GM19452 (cell line): ENCODE measurements at regions not wholly inside any gene's neighbourhood (a gene's known extent, or its start where the extent isn't known, plus 50 kb on each side); places are given as distances from the start of the nearest gene placed in this dataset.
"Not testable (repeated sequence)": the region's sequence is repeated elsewhere in the genome, so short reads cannot be mapped to it uniquely, and the experiment has no call there.

ENCODE experiments used
- ATAC-seq: cut with Tn5 transposase; IDR thresholded peaks from one replicate; pipeline ENCODE4 v1.9.1; 2021; ENCODE audit not compliant: unreplicated experiment

DNA sequence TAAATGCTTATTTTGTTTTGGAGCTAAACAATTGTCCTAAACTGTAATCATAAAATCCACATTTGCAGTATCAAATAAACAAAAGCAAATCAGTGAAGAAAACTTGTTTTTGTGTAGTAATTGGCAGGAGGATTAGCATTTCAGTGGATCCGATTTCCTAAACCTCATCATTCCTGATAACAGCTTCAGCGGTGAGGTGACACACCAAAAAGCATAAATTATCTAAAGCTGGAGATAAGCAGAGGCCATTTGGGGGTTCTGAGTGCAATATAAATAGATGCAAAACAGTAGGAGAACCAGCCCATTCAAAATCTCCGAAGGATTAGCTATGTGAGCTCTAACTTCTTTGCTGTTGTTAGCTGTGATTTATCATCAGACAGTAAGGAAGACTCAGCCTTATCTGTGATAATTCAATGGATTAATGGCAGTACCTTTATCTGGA, 235.8 kb downstream of the EPHA7 start:
- no peak for ATAC-seq

DNA sequence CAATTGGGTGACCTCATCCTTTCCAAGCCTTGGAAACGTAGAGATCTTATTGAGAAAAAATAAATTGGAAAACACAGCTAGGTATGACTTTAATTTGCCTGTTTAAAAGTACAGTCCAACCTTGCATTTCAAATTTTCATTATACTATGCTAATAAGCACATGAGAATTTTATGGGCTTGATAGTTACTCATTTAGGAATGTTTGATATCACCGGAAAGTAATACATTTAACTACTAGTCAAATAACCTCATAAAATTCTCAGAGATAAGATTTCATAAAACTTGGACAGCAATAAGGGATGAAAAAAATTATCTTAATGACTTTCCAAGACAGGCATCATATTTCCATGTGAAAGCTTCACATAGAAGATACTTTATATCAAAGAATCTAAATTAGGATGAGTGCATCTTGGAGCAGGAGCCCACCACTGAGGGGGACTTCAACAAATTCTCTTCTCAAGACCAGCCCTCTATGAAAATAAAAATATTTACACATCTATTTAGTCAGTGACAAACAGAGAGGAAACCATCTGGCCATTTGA, 236.3 kb downstream of the EPHA7 start:
- ATAC-seq: no peak

- ATAC-seq: no peak
Measured at GRCh38 chr6:93177918-93178317, 241.4 kb downstream of the EPHA7 start.

- ATAC-seq: no peak
Measured at GRCh38 chr6:93177438-93177837, 241.9 kb downstream of the EPHA7 start.

DNA sequence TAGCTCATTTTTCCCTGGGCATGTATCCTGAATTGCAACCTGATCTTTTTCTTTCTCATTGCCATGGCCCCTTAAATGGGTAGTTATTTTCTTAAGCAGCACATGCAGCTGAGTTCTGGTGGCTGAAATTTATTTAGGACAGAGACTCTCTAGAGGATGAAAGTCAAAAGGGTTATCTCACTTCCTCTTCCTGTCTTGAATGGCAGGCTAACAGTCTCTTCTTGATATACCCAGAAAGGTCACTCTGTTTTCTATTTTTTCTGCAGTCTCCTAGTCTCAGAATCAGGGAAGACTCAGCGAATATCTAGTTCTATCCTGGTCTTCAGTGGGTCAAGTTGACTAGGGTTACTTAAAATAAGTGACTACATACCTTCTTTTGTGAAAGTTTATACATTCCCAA, 243.3 kb downstream of the EPHA7 start:
- no peak for ATAC-seq

DNA sequence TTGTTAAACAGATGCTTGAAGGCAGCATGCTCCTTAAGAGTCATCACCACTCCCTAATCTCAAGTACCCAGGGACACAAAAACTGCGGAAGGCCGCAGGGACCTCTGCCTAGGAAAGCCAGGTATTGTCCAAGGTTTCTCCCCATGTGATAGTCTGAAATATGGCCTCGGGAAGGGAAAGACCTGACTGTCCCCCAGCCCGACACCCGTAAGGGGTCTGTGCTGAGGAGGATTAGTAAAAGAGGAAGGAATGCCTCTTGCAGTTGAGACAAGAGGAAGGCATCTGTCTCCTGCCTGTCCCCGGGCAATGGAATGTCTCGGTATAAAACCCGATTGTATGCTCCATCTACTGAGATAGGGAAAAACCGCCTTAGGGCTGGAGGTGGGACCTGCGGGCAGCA, 245.8 kb downstream of the EPHA7 start:
- not testable (repeated sequence) for ATAC-seq

- ATAC-seq: no peak
Measured at GRCh38 chr6:93165850-93166430, 253.4 kb downstream of the EPHA7 start.

DNA sequence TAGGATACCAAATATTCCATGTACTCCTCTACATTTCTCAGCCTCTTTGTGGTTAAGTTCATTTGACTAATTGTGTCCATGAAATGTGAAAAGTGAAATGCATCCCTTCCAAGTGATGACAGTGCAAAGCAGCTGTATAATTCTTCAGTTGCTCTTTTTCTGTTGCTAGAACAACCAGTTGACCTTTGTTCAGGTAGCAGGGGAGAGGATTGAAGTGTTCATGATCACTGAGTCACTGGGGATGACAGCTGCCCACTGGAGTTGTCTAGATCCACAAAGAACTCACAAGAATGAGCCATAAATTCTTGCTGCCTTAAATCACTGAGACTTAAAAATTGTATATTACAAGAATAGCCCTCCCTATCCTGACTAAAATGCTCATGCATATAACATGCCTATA, 254.6 kb downstream of the EPHA7 start:
- no peak for ATAC-seq

GRCh38 chr6:93163146-93163545, 256.2 kb downstream of the EPHA7 start:
- no peak for ATAC-seq

DNA sequence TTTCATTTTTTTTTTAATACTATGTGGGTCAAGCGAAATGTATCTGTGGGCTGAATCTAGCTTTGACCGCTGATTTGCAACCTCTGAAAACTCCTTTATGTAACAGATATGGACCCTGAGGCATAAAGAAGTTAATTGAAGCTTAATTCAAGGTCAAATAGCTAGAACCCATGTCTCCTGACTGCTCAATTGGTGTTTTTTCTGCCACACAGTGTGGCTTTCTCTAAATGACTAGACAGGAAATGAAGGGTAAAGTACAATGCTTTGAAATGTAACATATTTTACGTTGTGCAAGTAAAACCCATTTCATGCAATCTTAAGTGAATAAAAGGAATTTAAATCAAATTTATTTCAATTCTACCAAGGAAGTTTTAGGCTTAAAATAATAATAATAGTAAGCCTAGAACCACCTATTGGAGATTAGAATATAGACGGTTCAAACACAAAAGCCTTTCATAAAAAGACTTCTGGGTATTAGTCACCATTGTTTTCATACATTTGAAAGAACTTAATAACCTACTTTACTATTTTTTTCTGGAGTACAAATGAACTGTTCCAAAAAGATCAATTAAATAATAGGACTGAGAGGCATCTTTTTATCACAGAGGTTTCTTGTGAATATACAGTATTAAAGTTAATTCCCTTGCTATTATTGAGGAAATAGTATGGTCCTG, 279.8 kb downstream of the EPHA7 start:
- no peak for ATAC-seq

GRCh38 chr6:93136111-93136510, 283.2 kb downstream of the EPHA7 start:
- no peak for ATAC-seq

- ATAC-seq: no peak
Measured at GRCh38 chr6:93124006-93124632, 295.2 kb downstream of the EPHA7 start.

DNA sequence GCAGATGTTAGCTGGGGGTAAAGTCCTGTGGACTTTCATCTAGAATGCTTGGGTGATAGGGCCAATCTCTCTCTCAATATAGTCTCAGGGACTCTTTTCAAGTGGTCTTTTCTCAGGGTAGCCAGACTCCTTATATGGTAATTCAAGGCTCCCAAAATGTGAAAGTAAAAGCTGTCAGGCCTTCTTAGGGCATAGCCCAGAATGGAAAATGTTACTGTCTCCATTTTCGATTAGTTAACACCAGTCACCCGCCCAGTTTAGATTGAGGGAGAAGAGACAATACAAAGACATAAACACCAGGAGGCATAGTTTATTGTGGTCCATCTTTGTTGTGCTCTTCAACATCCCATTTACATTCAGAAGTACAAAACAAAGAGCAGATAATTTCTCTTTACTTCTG, 295.8 kb downstream of the EPHA7 start:
- ATAC-seq: no peak

- ATAC-seq: no peak
Measured at GRCh38 chr6:93120154-93120742, 299.1 kb downstream of the EPHA7 start.

- no peak for ATAC-seq
Measured at GRCh38 chr6:93105907-93106306, 313.5 kb downstream of the EPHA7 start.

GRCh38 chr6:93105017-93105416, 314.3 kb downstream of the EPHA7 start:
- no peak for ATAC-seq

DNA sequence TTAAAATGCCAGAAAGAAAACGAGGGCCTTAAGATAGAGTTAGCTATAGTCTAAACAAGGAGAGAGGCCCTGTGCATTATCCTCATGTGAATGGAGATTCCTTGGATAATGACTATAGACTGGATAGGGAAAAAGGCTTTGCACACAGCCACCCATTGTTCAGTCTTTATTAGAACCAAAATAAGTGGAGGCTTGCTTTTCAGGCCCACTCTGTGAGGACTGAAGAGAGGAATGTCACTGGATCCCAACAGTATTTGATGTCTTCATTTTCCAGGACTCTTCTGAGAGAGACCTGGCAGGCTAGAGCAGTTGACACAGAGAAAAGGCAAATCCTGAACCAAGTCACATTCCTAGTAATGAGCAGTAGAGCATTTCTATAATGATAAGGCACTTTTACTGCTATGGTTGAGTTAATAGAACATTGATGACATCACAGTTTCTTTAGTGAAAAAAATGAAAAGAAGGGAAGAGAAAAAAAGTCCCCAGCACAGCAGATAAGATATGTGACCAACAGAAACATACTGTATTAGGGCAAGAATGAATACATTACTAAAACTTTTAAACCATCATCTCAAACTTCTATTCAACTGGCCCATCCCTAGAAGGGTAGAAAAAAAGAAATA, 315.1 kb downstream of the EPHA7 start:
- ATAC-seq: no peak

GRCh38 chr6:93088621-93089501, 330.5 kb downstream of the EPHA7 start:
- ATAC-seq: no peak

DNA sequence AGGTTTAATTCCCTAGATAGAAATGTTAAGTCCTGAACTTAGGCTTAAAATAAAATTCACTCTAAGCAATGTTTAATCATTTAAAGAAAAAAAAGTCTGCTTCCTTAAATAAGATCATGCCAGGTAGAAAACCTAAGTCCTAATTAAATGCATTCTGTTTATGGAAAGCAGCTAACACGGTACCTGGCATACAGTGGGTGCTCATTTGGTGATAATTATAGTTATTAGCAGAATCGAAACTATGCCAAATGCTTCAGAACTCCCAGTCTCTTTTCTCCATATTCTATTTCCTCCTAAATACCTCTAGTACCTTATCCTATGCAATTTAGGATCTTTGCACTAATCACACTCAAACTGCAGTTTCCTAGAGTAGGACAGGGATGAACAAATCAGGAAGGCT, 331.8 kb downstream of the EPHA7 start:
- no peak for ATAC-seq

- no peak for ATAC-seq
Measured at GRCh38 chr6:93086351-93086750, 333.0 kb downstream of the EPHA7 start.
